HEK293 (cell line): ENCODE measurements at regions not wholly inside any gene's neighbourhood (a gene's known extent, or its start where the extent isn't known, plus 50 kb on each side); places are given as distances from the start of the nearest gene placed in this dataset.

Source experiments
- CTCF ChIA-PET: fragments of 350-600 bp; formaldehyde crosslinking; extraction: SDS; loops from one replicate; lab custom pipeline; 2021; ENCODE audit warnings: antibody characterized with exemption; lab: Yijun Ruan, JAX
- POLR2A ChIA-PET: fragments of 300-600 bp; formaldehyde crosslinking; extraction: SDS; loops from one replicate; lab custom pipeline; 2020; ENCODE audit warnings: antibody characterized with exemption, inconsistent platforms; lab: Yijun Ruan, JAX
- H3K27ac ChIP-seq: fragments of 200-500 bp; sonication (Bioruptor generic); 2 replicates; pipeline ENCODE4 v1.5.1; 2014; ENCODE audit warnings: low read depth, low read length, control low read depth, inconsistent platforms; ENCODE audit errors: extremely low read depth
- H3K36me3 ChIP-seq, 2 experiments: fragments of 200-500 bp in 1 of 2; sonication (Bioruptor generic) in 1 of 2; 1 replicate in 1 of 2; 2 replicates in 1 of 2; pipeline ENCODE4 v1.5.1; 2014 to 2017; ENCODE audit warnings: inconsistent platforms in 2 of 2, low read length in 2 of 2; ENCODE audit not compliant: control insufficient read depth in 2 of 2, insufficient read depth in 1 of 2
- H3K4me1 ChIP-seq: fragments of 200-500 bp; sonication (Bioruptor generic); 2 replicates; pipeline ENCODE4 v1.5.1; 2014; ENCODE audit warnings: mild to moderate bottlenecking, low read length, inconsistent platforms; ENCODE audit not compliant: control insufficient read depth, insufficient read depth
- H3K4me3 ChIP-seq: 2 replicates; pipeline ENCODE4 v1.5.1; 2011; ENCODE audit warnings: low read depth, mild to moderate bottlenecking, control low read depth, low read length, moderate library complexity
- H3K9me3 ChIP-seq: fragments of 200-500 bp; sonication (Bioruptor generic); 2 replicates; pipeline ENCODE4 v1.5.1; 2014; ENCODE audit warnings: low read depth, low read length, inconsistent platforms; ENCODE audit not compliant: control insufficient read depth, insufficient read depth
- IKZF3 ChIP-seq: fragments of 450-650 bp; IDR thresholded peaks from 2 replicates; pipeline ENCODE4 v1.5.0; 2018; ENCODE audit warnings: missing biosample characterization, mild to moderate bottlenecking, missing genetic modification characterization, moderate library complexity
- MEIS1 ChIP-seq: sonication (generic); formaldehyde crosslinking; IDR thresholded peaks from 2 replicates; pipeline ENCODE4 v1.8.1; 2022; ENCODE audit warnings: missing genetic modification reagents, mild to moderate bottlenecking, borderline replicate concordance
- SCRT1 ChIP-seq: fragments of 450-650 bp; formaldehyde crosslinking; IDR thresholded peaks from 2 replicates; pipeline ENCODE4 v1.5.1; 2016; ENCODE audit warnings: missing biosample characterization, missing genetic modification characterization, borderline replicate concordance
- TRIM28 ChIP-seq: IDR thresholded peaks from 2 replicates; pipeline ENCODE4 v1.6.1; 2011; ENCODE audit warnings: low read length, control low read depth, borderline replicate concordance
- YY2 ChIP-seq: fragments of 450-650 bp; formaldehyde crosslinking; IDR thresholded peaks from 2 replicates; pipeline ENCODE4 v1.5.1; 2016; ENCODE audit warnings: missing biosample characterization, missing genetic modification characterization
- ZBTB1 ChIP-seq: fragments of 450-650 bp; formaldehyde crosslinking; IDR thresholded peaks from 2 replicates; pipeline ENCODE4 v1.5.1; 2016; ENCODE audit warnings: missing biosample characterization, missing genetic modification characterization
- ZBTB11 ChIP-seq: fragments of 450-650 bp; formaldehyde crosslinking; conservative IDR thresholded peaks from 2 replicates; pipeline ENCODE4 v1.5.1; 2016; ENCODE audit warnings: low read depth, missing biosample characterization, missing genetic modification characterization
- ZBTB20 ChIP-seq: fragments of 450-650 bp; formaldehyde crosslinking; IDR thresholded peaks from 2 replicates; pipeline ENCODE4 v1.5.1; 2016; ENCODE audit warnings: missing biosample characterization, missing genetic modification characterization
- ZFP3 ChIP-seq: fragments of 450-650 bp; formaldehyde crosslinking; IDR thresholded peaks from 2 replicates; pipeline ENCODE4 v1.5.1; 2016; ENCODE audit warnings: low read depth, missing biosample characterization, missing genetic modification characterization
- ZFP37 ChIP-seq: fragments of 450-650 bp; formaldehyde crosslinking; IDR thresholded peaks from 2 replicates; pipeline ENCODE4 v1.5.1; 2016; ENCODE audit warnings: missing biosample characterization, missing genetic modification characterization
- ZFP41 ChIP-seq: fragments of 450-650 bp; formaldehyde crosslinking; IDR thresholded peaks from 2 replicates; pipeline ENCODE4 v1.5.1; 2016; ENCODE audit warnings: missing biosample characterization, missing genetic modification characterization, borderline replicate concordance
- ZNF211 ChIP-seq: fragments of 450-650 bp; formaldehyde crosslinking; IDR thresholded peaks from 2 replicates; pipeline ENCODE4 v1.5.1; 2016; ENCODE audit warnings: low read depth, missing biosample characterization, missing genetic modification characterization
- ZNF292 ChIP-seq: fragments of 450-650 bp; formaldehyde crosslinking; IDR thresholded peaks from 2 replicates; pipeline ENCODE4 v1.5.1; 2016; ENCODE audit warnings: low read depth, missing biosample characterization, missing genetic modification characterization, borderline replicate concordance
- ZNF514 ChIP-seq: fragments of 450-650 bp; formaldehyde crosslinking; IDR thresholded peaks from 2 replicates; pipeline ENCODE4 v1.5.1; 2016; ENCODE audit warnings: missing biosample characterization, missing genetic modification characterization
- ZNF518A ChIP-seq: fragments of 450-650 bp; formaldehyde crosslinking; conservative IDR thresholded peaks from 2 replicates; pipeline ENCODE4 v1.5.1; 2016; ENCODE audit warnings: low read depth, missing biosample characterization, missing genetic modification characterization
- ZNF626 ChIP-seq: fragments of 450-650 bp; sonication (Bioruptor Pico); formaldehyde crosslinking; IDR thresholded peaks from 2 replicates; pipeline ENCODE4 v1.5.1; 2018; ENCODE audit warnings: missing biosample characterization, missing genetic modification characterization, inconsistent platforms
- ZNF629 ChIP-seq: fragments of 450-650 bp; formaldehyde crosslinking; IDR thresholded peaks from 2 replicates; pipeline ENCODE4 v1.5.1; 2017; ENCODE audit warnings: missing biosample characterization, missing genetic modification characterization
- ZNF645 ChIP-seq: fragments of 450-650 bp; formaldehyde crosslinking; IDR thresholded peaks from 2 replicates; pipeline ENCODE4; 2016; ENCODE audit warnings: missing biosample characterization, missing genetic modification characterization
- ZNF677 ChIP-seq: fragments of 450-650 bp; IDR thresholded peaks from 2 replicates; pipeline ENCODE4 v1.5.0; 2018; ENCODE audit warnings: missing biosample characterization, mild to moderate bottlenecking, missing genetic modification characterization, moderate library complexity
- ZNF747 ChIP-seq: fragments of 450-650 bp; formaldehyde crosslinking; IDR thresholded peaks from 2 replicates; pipeline ENCODE4 v1.5.1; 2016; ENCODE audit warnings: missing biosample characterization, missing genetic modification characterization
- ZNF830 ChIP-seq: fragments of 450-650 bp; IDR thresholded peaks from 2 replicates; pipeline ENCODE4 v1.5.0; 2018; ENCODE audit warnings: missing biosample characterization, missing genetic modification characterization, low read depth, mild to moderate bottlenecking, moderate library complexity
- ZSCAN23 ChIP-seq: fragments of 450-650 bp; formaldehyde crosslinking; IDR thresholded peaks from 2 replicates; pipeline ENCODE4 v1.5.1; 2016; ENCODE audit warnings: missing biosample characterization, missing genetic modification characterization
- ZXDB ChIP-seq: fragments of 450-650 bp; formaldehyde crosslinking; IDR thresholded peaks from 2 replicates; pipeline ENCODE4 v1.5.1; 2016; ENCODE audit warnings: missing biosample characterization, missing genetic modification characterization
- TF ChIP-seq, protein P1 (sequence below): fragments of 450-650 bp; formaldehyde crosslinking; IDR thresholded peaks from 2 replicates; pipeline ENCODE4 v1.5.1; 2016; ENCODE audit warnings: missing biosample characterization, missing genetic modification characterization
- TF ChIP-seq, protein P2 (sequence below): fragments of 450-650 bp; formaldehyde crosslinking; IDR thresholded peaks from 2 replicates; pipeline ENCODE4 v1.5.1; 2017; ENCODE audit warnings: missing biosample characterization, missing genetic modification characterization

GRCh38 chr16:82451449-82451848 lies 175.3 kb upstream of the CDH13 start:
- Histone ChIP-seq H3K4me3 (no peak overlapping the region), H3K9me3 (no peaks in the 10 kb centered on the region), H3K27ac (no peak overlapping the region), H3K4me1 (no peaks in the 10 kb centered on the region; the same call in 1 of the 2 replicates), H3K36me3 (no peaks in the 10 kb centered on the region)
- ChIA-PET CTCF (interaction anchor here (1.6 kb wide), 1 partner anchor 12 kb away, joined by 5 read pairs; no protein-coding TSS in a partner anchor), POLR2A (no interaction called here)
- TF ChIP-seq ZNF747 (no peak), ZNF645 (tag by site-specific recombination) (no peak), MEIS1 (CRISPR knock-in tag) (no peak), ZNF514 (no peak), ZNF626 (tag by site-specific recombination) (no peak), ZNF518A (no peak), ZFP37 (no peak), ZNF629 (tag by site-specific recombination) (no peak), ZFP3 (tag by site-specific recombination) (no peak), SCRT1 (no peak), ZNF830 (tag by site-specific recombination) (no peak), IKZF3 (tag by site-specific recombination) (no peak), ZNF211 (no peak), ZXDB (no peak), ZSCAN23 (tag by site-specific recombination) (no peak)
- TF ChIP-seq, protein P1, sequence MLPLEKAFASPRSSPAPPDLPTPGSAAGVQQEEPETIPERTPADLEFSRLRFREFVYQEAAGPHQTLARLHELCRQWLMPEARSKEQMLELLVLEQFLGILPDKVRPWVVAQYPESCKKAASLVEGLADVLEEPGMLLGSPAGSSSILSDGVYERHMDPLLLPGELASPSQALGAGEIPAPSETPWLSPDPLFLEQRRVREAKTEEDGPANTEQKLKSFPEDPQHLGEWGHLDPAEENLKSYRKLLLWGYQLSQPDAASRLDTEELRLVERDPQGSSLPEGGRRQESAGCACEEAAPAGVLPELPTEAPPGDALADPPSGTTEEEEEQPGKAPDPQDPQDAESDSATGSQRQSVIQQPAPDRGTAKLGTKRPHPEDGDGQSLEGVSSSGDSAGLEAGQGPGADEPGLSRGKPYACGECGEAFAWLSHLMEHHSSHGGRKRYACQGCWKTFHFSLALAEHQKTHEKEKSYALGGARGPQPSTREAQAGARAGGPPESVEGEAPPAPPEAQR (tag by site-specific recombination), result no peak

DNA sequence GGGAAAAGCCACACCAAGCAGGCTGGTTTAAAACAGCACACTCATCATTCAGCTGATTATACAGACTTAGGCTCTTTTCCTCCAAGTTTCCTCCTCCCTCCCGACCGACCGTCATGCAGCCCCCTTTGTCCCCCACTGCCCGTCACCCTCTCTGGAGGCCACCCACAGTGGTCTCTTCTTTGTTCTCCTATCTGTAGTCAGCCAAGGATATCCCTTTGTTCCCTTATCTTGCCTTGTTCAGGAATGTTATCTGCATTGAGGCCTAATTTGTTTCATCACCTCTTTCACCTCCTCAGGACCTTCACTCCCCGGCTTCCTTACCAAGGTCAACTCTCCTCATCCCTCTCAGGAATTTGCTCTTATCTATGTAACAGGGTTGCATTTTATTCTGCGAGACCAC lies 186.4 kb upstream of the CDH13 start:
- Histone ChIP-seq H3K27ac (no peak overlapping the region), H3K4me3 (no peak overlapping the region), H3K4me1 (no peaks in the 10 kb centered on the region), H3K36me3 (no peaks in the 10 kb centered on the region), H3K9me3 (no peaks in the 10 kb centered on the region)
- ChIA-PET POLR2A (no interaction called here), CTCF (interaction anchor here (0.6 to 3.8 kb wide), 5 partner anchors 11 to 37 kb away, joined by 3 to 26 read pairs (median 3); no protein-coding TSS in a partner anchor)
- TF ChIP-seq ZNF747 (no peak), ZBTB11 (tag by site-specific recombination) (no peak), TRIM28 (no peak), ZNF211 (no peak), YY2 (tag by site-specific recombination) (no peak), ZBTB20 (no peak), ZNF292 (no peak), ZNF677 (tag by site-specific recombination) (no peak), ZBTB1 (tag by site-specific recombination) (no peak), IKZF3 (tag by site-specific recombination) (no peak), ZFP41 (no peak)
- TF ChIP-seq, protein P2, sequence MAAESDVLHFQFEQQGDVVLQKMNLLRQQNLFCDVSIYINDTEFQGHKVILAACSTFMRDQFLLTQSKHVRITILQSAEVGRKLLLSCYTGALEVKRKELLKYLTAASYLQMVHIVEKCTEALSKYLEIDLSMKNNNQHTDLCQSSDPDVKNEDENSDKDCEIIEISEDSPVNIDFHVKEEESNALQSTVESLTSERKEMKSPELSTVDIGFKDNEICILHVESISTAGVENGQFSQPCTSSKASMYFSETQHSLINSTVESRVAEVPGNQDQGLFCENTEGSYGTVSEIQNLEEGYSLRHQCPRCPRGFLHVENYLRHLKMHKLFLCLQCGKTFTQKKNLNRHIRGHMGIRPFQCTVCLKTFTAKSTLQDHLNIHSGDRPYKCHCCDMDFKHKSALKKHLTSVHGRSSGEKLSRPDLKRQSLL, result no peak
